ENCODE measurements at regions not wholly inside any gene's neighbourhood (a gene's known extent, or its start where the extent isn't known, plus 50 kb on each side); places are given as distances from the start of the nearest gene placed in this dataset.
"Not testable (repeated sequence)": the region's sequence is repeated elsewhere in the genome, so short reads cannot be mapped to it uniquely, and the experiment has no call there.

DNA sequence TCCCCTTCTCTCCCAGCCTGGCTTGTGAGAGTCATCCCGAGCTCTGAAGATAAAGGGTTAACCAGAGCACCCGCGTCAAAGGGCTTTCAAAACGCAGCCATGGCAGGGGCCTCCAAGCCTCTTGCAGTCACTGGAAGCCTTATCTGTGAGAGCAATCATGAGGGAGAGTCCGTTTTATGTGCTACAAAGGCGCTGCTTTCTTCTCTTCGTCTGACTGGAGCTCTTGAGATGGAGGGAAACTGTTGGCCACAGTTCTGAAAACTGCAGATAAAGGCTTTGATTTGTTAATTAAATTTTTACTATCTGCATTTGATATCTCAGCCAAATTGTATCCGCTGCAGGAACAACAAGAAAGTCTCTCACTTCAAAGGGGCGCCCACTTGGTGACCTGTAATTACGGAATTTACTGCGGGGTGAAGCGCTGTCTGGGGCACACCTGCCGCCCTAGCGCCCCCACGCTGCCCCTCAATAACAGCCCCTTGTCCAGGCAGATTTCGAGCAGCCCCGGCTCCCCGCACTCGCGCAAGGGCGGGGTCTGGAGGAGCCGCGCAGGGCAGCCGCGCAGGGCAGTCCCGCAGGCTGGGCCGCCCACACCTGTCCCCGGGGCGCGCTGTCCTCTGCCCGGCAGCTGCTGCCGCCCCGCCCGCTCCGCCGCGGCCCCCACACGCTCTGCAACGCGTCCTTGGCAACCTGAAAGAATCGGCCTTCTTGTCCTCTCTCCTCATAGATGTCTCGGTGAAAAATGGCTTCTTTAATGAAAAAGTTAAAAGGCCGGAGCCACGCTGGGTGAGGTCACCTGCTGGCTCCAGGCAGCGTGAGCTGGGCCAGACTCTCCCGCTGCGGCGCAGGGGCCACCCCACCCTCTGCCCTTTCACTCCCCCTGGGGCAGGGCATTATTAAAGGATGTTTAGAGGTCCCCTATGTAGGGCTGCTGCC, 217.9 kb downstream of the VAPA start:
- Histone ChIP-seq H3K9me3 (no peaks in the 10 kb centered on the region), H3K36me3 (no peaks in the 10 kb centered on the region), H3K27ac (peak overlapping the region in 1 of 2 donors; percentile 67), H3K27me3 (no peaks in the 10 kb centered on the region), H3K4me3 (peak overlapping the region; percentile 12 to 63 (median 51)), H3K4me1 (no peaks in the 10 kb centered on the region)
- TF ChIP-seq POLR2AphosphoS5 (IDR thresholded peaks at IDR 0.05) (no peak), POLR2A (IDR thresholded peaks at IDR 0.05) (no peak)
- TF ChIP-seq, protein P1, sequence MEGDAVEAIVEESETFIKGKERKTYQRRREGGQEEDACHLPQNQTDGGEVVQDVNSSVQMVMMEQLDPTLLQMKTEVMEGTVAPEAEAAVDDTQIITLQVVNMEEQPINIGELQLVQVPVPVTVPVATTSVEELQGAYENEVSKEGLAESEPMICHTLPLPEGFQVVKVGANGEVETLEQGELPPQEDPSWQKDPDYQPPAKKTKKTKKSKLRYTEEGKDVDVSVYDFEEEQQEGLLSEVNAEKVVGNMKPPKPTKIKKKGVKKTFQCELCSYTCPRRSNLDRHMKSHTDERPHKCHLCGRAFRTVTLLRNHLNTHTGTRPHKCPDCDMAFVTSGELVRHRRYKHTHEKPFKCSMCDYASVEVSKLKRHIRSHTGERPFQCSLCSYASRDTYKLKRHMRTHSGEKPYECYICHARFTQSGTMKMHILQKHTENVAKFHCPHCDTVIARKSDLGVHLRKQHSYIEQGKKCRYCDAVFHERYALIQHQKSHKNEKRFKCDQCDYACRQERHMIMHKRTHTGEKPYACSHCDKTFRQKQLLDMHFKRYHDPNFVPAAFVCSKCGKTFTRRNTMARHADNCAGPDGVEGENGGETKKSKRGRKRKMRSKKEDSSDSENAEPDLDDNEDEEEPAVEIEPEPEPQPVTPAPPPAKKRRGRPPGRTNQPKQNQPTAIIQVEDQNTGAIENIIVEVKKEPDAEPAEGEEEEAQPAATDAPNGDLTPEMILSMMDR (IDR thresholded peaks at IDR 0.05): no peak
- intact Hi-C loops (cut with DNase I; ENCODE audit: low total_unique reads): no loop called here
- DNase-seq (ENCODE audit: low spot score in 2 of 2): no peak

DNA sequence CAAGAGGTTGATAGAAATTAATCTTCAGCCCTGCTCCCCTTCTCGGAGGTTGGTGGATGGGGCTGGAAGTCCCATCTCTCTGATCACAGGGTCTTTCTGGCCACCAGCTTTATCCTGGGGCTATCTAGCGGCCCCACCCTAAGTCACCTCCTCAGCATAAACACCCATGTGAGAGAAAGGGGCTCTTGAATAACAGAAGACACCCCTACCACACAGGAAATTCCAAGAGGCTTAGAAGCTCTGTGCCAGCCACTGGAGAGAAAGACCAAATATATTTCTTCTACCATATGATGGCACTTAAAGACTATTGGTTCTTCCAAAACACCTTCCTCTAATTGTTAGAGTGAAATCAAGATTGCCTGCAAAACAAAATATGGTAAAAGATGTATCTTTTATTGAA, 219.7 kb downstream of the VAPA start:
- Histone ChIP-seq H3K4me3 (no peak overlapping the region), H3K27ac (no peak overlapping the region), H3K36me3 (no peaks in the 10 kb centered on the region), H3K27me3 (no peaks in the 10 kb centered on the region), H3K9me3 (no peaks in the 10 kb centered on the region), H3K4me1 (no peaks in the 10 kb centered on the region)
- DNase-seq (ENCODE audit: low spot score in 2 of 2): no peak
- TF ChIP-seq POLR2AphosphoS5 (IDR thresholded peaks at IDR 0.05): no peak
- TF ChIP-seq, protein P1 (IDR thresholded peaks at IDR 0.05): no peak
- no peak for TF ChIP-seq POLR2A (IDR thresholded peaks at IDR 0.05)
- intact Hi-C loops (cut with DNase I; ENCODE audit: low total_unique reads): no loop called here

DNA sequence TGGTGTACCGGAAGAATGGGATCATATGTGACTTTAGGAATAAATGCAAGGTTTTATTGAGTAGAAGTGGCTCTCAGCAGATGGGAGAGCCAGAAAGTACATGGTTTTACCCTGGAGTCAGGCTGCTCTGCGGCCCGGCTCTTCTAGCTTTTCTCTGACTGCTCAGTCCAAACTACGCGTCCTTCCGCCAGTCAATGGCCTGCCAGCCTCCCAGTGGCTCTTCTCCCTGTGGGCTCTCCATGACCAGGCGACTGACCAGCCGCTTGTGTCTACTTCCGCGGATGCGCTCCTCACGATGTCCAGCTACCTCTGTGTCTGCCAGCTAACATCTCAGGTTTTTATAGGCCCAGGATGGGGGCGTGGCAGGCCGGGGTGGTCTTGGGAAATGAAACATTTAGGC, 220.4 kb downstream of the VAPA start:
- no peaks in the 10 kb centered on the region for H3K27me3 ChIP-seq
- no peaks in the 10 kb centered on the region for H3K36me3 ChIP-seq
- H3K27ac ChIP-seq: no peak overlapping the region
- intact Hi-C loops (cut with DNase I; ENCODE audit: low total_unique reads): no loop called here
- H3K4me3 ChIP-seq: no peak overlapping the region
- no peaks in the 10 kb centered on the region for H3K4me1 ChIP-seq
- H3K9me3 ChIP-seq: no peaks in the 10 kb centered on the region
- TF ChIP-seq POLR2AphosphoS5 (IDR thresholded peaks at IDR 0.05): no peak
- TF ChIP-seq, protein P1 (IDR thresholded peaks at IDR 0.05): no peak
- TF ChIP-seq POLR2A (IDR thresholded peaks at IDR 0.05): no peak
- DNase-seq (ENCODE audit: low spot score in 2 of 2): no peak

DNA sequence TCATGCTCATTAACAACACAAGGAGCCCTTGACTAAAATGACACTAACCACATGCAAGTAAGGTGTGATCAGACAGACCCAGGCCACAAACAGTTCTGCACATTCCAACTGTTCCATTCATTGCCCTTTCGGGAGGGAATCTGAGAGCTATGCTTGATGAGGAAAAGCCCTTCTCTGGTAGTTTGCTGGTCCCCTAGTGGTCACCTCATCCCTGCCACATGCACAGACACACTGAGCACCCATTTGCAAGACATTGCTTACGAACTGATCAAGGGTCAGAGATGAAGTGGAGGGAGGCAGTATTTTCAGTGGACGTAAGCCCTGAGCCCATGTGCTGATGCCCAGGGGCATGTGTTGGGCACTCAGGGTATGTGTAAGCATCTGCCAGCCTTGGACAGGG, 220.9 kb downstream of the VAPA start:
- intact Hi-C loops (cut with DNase I; ENCODE audit: low total_unique reads); H3K36me3 ChIP-seq; H3K27me3 ChIP-seq; H3K27ac ChIP-seq; H3K4me3 ChIP-seq; H3K4me1 ChIP-seq; DNase-seq (ENCODE audit: low spot score in 2 of 2); H3K9me3 ChIP-seq: not testable (repeated sequence)

DNA sequence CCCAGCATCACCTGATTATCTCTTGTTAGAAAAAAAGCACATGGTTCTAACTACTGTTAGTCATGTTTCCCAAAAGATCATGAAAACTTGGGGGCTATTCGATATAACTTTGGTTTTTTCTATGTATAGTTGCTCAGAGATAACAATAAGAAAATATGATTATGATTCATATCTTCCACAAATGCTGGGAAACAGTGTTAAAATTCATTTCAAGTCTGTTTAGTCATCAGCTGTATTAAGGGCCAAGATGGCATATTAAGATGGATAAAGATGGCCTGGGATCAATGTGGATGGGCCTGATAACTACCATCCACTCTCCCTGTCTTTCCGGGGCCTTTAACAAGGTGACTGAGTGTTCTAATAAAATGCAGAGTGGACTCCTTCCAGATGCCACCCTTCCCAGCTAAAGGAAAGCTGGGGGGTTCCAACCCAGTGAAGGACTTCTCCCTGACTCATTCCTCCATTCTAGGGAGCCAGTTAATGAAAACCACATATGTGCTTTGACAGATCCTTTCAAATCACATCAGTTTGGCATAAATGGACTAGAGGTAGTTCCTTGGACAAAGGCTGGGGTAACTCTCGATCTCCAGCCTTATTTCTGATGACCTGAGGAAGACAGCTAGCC, 221.6 kb downstream of the VAPA start:
- DNase-seq (ENCODE audit: low spot score in 2 of 2): no peak
- no peaks in the 10 kb centered on the region for H3K27me3 ChIP-seq
- TF ChIP-seq, protein P1 (IDR thresholded peaks at IDR 0.05): no peak
- no peak for TF ChIP-seq POLR2AphosphoS5 (IDR thresholded peaks at IDR 0.05)
- TF ChIP-seq POLR2A (IDR thresholded peaks at IDR 0.05): no peak
- H3K9me3 ChIP-seq: no peaks in the 10 kb centered on the region
- no peak overlapping the region for H3K27ac ChIP-seq
- no peaks in the 10 kb centered on the region for H3K4me1 ChIP-seq
- H3K36me3 ChIP-seq: no peaks in the 10 kb centered on the region
- intact Hi-C loops (cut with DNase I; ENCODE audit: low total_unique reads): no loop called here
- no peak overlapping the region for H3K4me3 ChIP-seq

Measured in breast epithelium (tissue), 4 donors.